ENCODE measurements at regions not wholly inside any gene's neighbourhood (a gene's known extent, or its start where the extent isn't known, plus 50 kb on each side); places are given as distances from the start of the nearest gene placed in this dataset.

- no peak overlapping the region for H3K4me3 ChIP-seq (ENCODE audit: low read depth in 2 of 2, low read length in 1 of 2)
- ChIA-PET CTCF (interaction anchor here (0.6 to 3.7 kb wide), 9 partner anchors 11 to 635 kb away, joined by 3 to 41 read pairs (median 3); no protein-coding TSS in a partner anchor), POLR2A (no interaction called here)
- H3K9ac ChIP-seq, result no peak overlapping the region
- H3K27ac ChIP-seq (ENCODE audit: low read depth in 2 of 2, low read length in 1 of 2), result no peak overlapping the region
- no peaks in the 10 kb centered on the region for H3K79me2 ChIP-seq (ENCODE audit: insufficient read depth)
- H4K20me1 ChIP-seq (ENCODE audit: insufficient read depth), result no peaks in the 10 kb centered on the region
- 77% methylated on average over 5 of the region's 5 CpGs for WGBS (ENCODE audit: low lambda C conversion rate)
- no peaks in the 10 kb centered on the region for H3K9me2 ChIP-seq
- no peak for DNase-seq
- no peaks in the 10 kb centered on the region for H3K27me3 ChIP-seq (ENCODE audit: insufficient read depth)
- H3K4me1 ChIP-seq (ENCODE audit: control insufficient read depth in 1 of 2, insufficient read depth in 2 of 2, low read depth in 1 of 2, low read length in 1 of 2), result peaks cover 0 to 27% of the 10 kb centered on the region in 2 experiments; a peak in 1 of 4 replicates
- H2AFZ ChIP-seq (ENCODE audit: low read depth), result no peak overlapping the region
- no peaks in the 10 kb centered on the region for H3K9me3 ChIP-seq
- no peak overlapping the region for H3K4me2 ChIP-seq
- peaks cover 27% of the 10 kb centered on the region for H3F3A ChIP-seq (replicated peaks; ENCODE audit: insufficient read depth)
- TF ChIP-seq USF1 (IDR thresholded peaks at IDR 0.05; ENCODE audit: borderline replicate concordance, low read depth) (no peak), JUND (IDR thresholded peaks at IDR 0.05) (no peak)
- H3K36me3 ChIP-seq (replicated peaks in 1 of 2; ENCODE audit: control insufficient read depth in 1 of 2, insufficient read depth in 2 of 2, low read length in 1 of 2), result no peaks in the 10 kb centered on the region
Measured at GRCh38 chr3:159249472-159250174, 447.8 kb downstream of the MFSD1 start.

- no peak for DNase-seq
- H3K36me3 ChIP-seq (replicated peaks in 1 of 2; ENCODE audit: control insufficient read depth in 1 of 2, insufficient read depth in 2 of 2, low read length in 1 of 2), result no peaks in the 10 kb centered on the region
- no peaks in the 10 kb centered on the region for H4K20me1 ChIP-seq (ENCODE audit: insufficient read depth)
- no peak overlapping the region for H3K4me2 ChIP-seq
- CTCF ChIA-PET, result interaction anchor here (1.6 to 4.6 kb wide), 4 partner anchors 9 to 408 kb away, joined by 4 to 45 read pairs (median 26); no protein-coding TSS in a partner anchor
- no peaks in the 10 kb centered on the region for H3K9me3 ChIP-seq
- H2AFZ ChIP-seq (ENCODE audit: low read depth), result no peak overlapping the region
- H3K27ac ChIP-seq (ENCODE audit: low read depth in 2 of 2, low read length in 1 of 2), result no peak overlapping the region; a peak in 1 of 4 replicates
- TF ChIP-seq SMC3 (IDR thresholded peaks at IDR 0.05; ENCODE audit: low read depth, low read length) (no peak), GABPA (IDR thresholded peaks at IDR 0.05; ENCODE audit: low read depth) (no peak), POLR2AphosphoS5 (IDR thresholded peaks at IDR 0.05; ENCODE audit: low read depth, low read length) (no peak), TEAD4 (IDR thresholded peaks at IDR 0.05; ENCODE audit: borderline replicate concordance, insufficient read depth) (no peak)
- H3F3A ChIP-seq (replicated peaks; ENCODE audit: insufficient read depth), result peaks cover 23% of the 10 kb centered on the region
- POLR2A ChIA-PET, result no interaction called here
- 90% methylated on average over 1 of the region's 1 CpG for WGBS (ENCODE audit: low lambda C conversion rate)
- no peaks in the 10 kb centered on the region for H3K79me2 ChIP-seq (ENCODE audit: insufficient read depth)
- H3K9ac ChIP-seq, result no peak overlapping the region
- H3K9me2 ChIP-seq, result no peaks in the 10 kb centered on the region
- no peak overlapping the region for H3K4me3 ChIP-seq (ENCODE audit: low read depth in 2 of 2, low read length in 1 of 2)
- peaks cover 0 to 27% of the 10 kb centered on the region in 2 experiments; a peak in 2 of 4 replicates for H3K4me1 ChIP-seq (ENCODE audit: control insufficient read depth in 1 of 2, insufficient read depth in 2 of 2, low read depth in 1 of 2, low read length in 1 of 2)
- no peaks in the 10 kb centered on the region for H3K27me3 ChIP-seq (ENCODE audit: insufficient read depth)
Measured at GRCh38 chr3:159250961-159251360, 449.1 kb downstream of the MFSD1 start.

GRCh38 chr3:159252274-159252673 lies 450.4 kb downstream of the MFSD1 start:
- Histone ChIP-seq H3K36me3 (replicated peaks in 1 of 2; ENCODE audit: control insufficient read depth in 1 of 2, insufficient read depth in 2 of 2, low read length in 1 of 2) (no peaks in the 10 kb centered on the region), H3K4me1 (ENCODE audit: control insufficient read depth in 1 of 2, insufficient read depth in 2 of 2, low read depth in 1 of 2, low read length in 1 of 2) (peaks cover 0 to 24% of the 10 kb centered on the region in 2 experiments; a peak in 2 of 4 replicates), H3K9me2 (no peaks in the 10 kb centered on the region), H3K9ac (peak overlapping the region; percentile 35; the same call in 1 of the 2 replicates), H3F3A (replicated peaks; ENCODE audit: insufficient read depth) (peaks cover 18% of the 10 kb centered on the region), H3K79me2 (ENCODE audit: insufficient read depth) (no peaks in the 10 kb centered on the region), H3K27me3 (ENCODE audit: insufficient read depth) (no peaks in the 10 kb centered on the region), H3K27ac (ENCODE audit: low read depth in 2 of 2, low read length in 1 of 2) (peak overlapping the region; percentile 58 to 83; a peak in 3 of 4 replicates), H3K4me3 (ENCODE audit: low read depth in 2 of 2, low read length in 1 of 2) (peak overlapping the region in 1 of 2 experiments; percentile 26; a peak in 1 of 4 replicates), H3K4me2 (no peak overlapping the region), H2AFZ (ENCODE audit: low read depth) (peak overlapping the region; percentile 3; the same call in 1 of the 2 replicates), H3K9me3 (no peaks in the 10 kb centered on the region), H4K20me1 (ENCODE audit: insufficient read depth) (no peaks in the 10 kb centered on the region)
- CTCF ChIA-PET, result interaction anchor here (1.0 to 4.6 kb wide), 21 partner anchors 8 to 592 kb away, joined by 3 to 45 read pairs (median 4); partner anchors contain the start of gene MFSD1
- no peak for DNase-seq
- POLR2A ChIA-PET, result interaction anchor here (0.6 kb wide), 1 partner anchor 797 kb away, joined by 3 read pairs; no protein-coding TSS in a partner anchor
- WGBS (ENCODE audit: low lambda C conversion rate), result 29% methylated on average over 1 of the region's 1 CpG
- peak; percentile 61; the same call in 1 of the 2 replicates for TF ChIP-seq FOSL2 (IDR thresholded peaks at IDR 0.05; ENCODE audit: borderline replicate concordance, low read depth)
- no peak for TF ChIP-seq MAX (IDR thresholded peaks at IDR 0.05; ENCODE audit: low read depth)
- TF ChIP-seq SIN3A (IDR thresholded peaks at IDR 0.05; ENCODE audit: borderline replicate concordance, low read depth, low read length), result no peak
- TF ChIP-seq PBX3 (IDR thresholded peaks at IDR 0.05), result peak; percentile 70
- TF ChIP-seq YY1 (IDR thresholded peaks at IDR 0.05; ENCODE audit: low read depth), result no peak
- TF ChIP-seq RFX5 (IDR thresholded peaks at IDR 0.05; ENCODE audit: low read length), result no peak
- no peak for TF ChIP-seq IRF3 (IDR thresholded peaks at IDR 0.05; ENCODE audit: low read depth, low read length)
- no peak for TF ChIP-seq SMC3 (IDR thresholded peaks at IDR 0.05; ENCODE audit: low read depth, low read length)
- TF ChIP-seq EZH2phosphoT487 (IDR thresholded peaks at IDR 0.05; ENCODE audit: borderline replicate concordance, low read depth), result no peak
- TF ChIP-seq ZBTB33 (IDR thresholded peaks at IDR 0.05; ENCODE audit: borderline replicate concordance, low read depth), result no peak
